GM12874 (cell line): ENCODE measurements at regions not wholly inside any gene's neighbourhood (a gene's known extent, or its start where the extent isn't known, plus 50 kb on each side); places are given as distances from the start of the nearest gene placed in this dataset.

Source experiments
- CTCF ChIP-seq: IDR thresholded peaks from 2 replicates; pipeline ENCODE4 v1.5.1; 2011; ENCODE audit warnings: low read depth, mild to moderate bottlenecking, control low read depth, low read length, moderate library complexity; ENCODE audit not compliant: insufficient read depth

GRCh38 chr12:107547389-107547788 is 138.2 kb upstream of the PWP1 start:
- no peak for TF ChIP-seq CTCF

- no peak for TF ChIP-seq CTCF
Measured at GRCh38 chr12:107549651-107550480, 135.7 kb upstream of the PWP1 start.

- TF ChIP-seq CTCF, result no peak
Measured at GRCh38 chr12:107551434-107551833, 134.2 kb upstream of the PWP1 start.

- TF ChIP-seq CTCF, result no peak
Measured at GRCh38 chr12:107552263-107552662, 133.3 kb upstream of the PWP1 start.

GRCh38 chr12:107553211-107553765 is 132.3 kb upstream of the PWP1 start:
- TF ChIP-seq CTCF, result no peak

- no peak for TF ChIP-seq CTCF
Measured at GRCh38 chr12:107554941-107555340, 130.7 kb upstream of the PWP1 start.

- no peak for TF ChIP-seq CTCF
Measured at GRCh38 chr12:107557026-107557425, 128.6 kb upstream of the PWP1 start.
